Fibroblast of mammary gland (primary cell): ENCODE measurements at regions not wholly inside any gene's neighbourhood (a gene's known extent, or its start where the extent isn't known, plus 50 kb on each side); places are given as distances from the start of the nearest gene placed in this dataset.

Experiments used
- DNase-seq: peaks from one replicate; pipeline ENCODE4 v3.0.0-alpha.2; 2010; ENCODE audit warnings: low read depth
- H3K4me3 ChIP-seq: 2 replicates; pipeline ENCODE4 v1.5.1; 2011; ENCODE audit warnings: low read depth, mild to moderate bottlenecking, low read length, moderate library complexity; ENCODE audit not compliant: control insufficient read depth
- CTCF ChIP-seq: conservative IDR thresholded peaks from 2 replicates; pipeline ENCODE4 v1.5.1; 2011; ENCODE audit warnings: low read depth, low read length, inconsistent platforms; ENCODE audit not compliant: control insufficient read depth, insufficient read depth

GRCh38 chr10:20977300-20977699 lies 80.2 kb upstream of the NEBL start:
- no peak overlapping the region for H3K4me3 ChIP-seq
- TF ChIP-seq CTCF, result no peak
- DNase-seq, result no peak

GRCh38 chr10:20976891-20977290 lies 79.8 kb upstream of the NEBL start:
- no peak for TF ChIP-seq CTCF
- H3K4me3 ChIP-seq, result no peak overlapping the region
- DNase-seq, result no peak

- DNase-seq, result no peak
- no peak overlapping the region for H3K4me3 ChIP-seq
- no peak for TF ChIP-seq CTCF
Measured at GRCh38 chr10:20976390-20976789, 79.3 kb upstream of the NEBL start.

- no peak for DNase-seq
- no peak for TF ChIP-seq CTCF
- H3K4me3 ChIP-seq, result no peak overlapping the region
Measured at GRCh38 chr10:20975236-20975635, 78.1 kb upstream of the NEBL start.

- DNase-seq, result no peak
- no peak for TF ChIP-seq CTCF
- no peak overlapping the region for H3K4me3 ChIP-seq
Measured at GRCh38 chr10:20972925-20973324, 75.8 kb upstream of the NEBL start.

GRCh38 chr10:20971901-20972300 lies 74.8 kb upstream of the NEBL start:
- DNase-seq, result peak; percentile 52
- H3K4me3 ChIP-seq, result no peak overlapping the region
- no peak for TF ChIP-seq CTCF

GRCh38 chr10:20970708-20971107 lies 73.6 kb upstream of the NEBL start:
- no peak for TF ChIP-seq CTCF
- DNase-seq, result no peak
- H3K4me3 ChIP-seq, result no peak overlapping the region
